BLaER1 (cell line): ENCODE measurements at regions not wholly inside any gene's neighbourhood (a gene's known extent, or its start where the extent isn't known, plus 50 kb on each side); places are given as distances from the start of the nearest gene placed in this dataset.

Experiments
- H3K27ac ChIP-seq: shearing (Covaris generic); formaldehyde crosslinking; 2 replicates; pipeline ENCODE4 v1.8.1; 2022
- H3K27me3 ChIP-seq: shearing (Covaris generic); formaldehyde crosslinking; 2 replicates; pipeline ENCODE4 v1.8.1; 2022
- H3K36me3 ChIP-seq: shearing (Covaris generic); formaldehyde crosslinking; 2 replicates; pipeline ENCODE4 v1.8.1; 2022
- H3K4me1 ChIP-seq: shearing (Covaris generic); formaldehyde crosslinking; 2 replicates; pipeline ENCODE4 v1.8.1; 2022
- H3K4me2 ChIP-seq: shearing (Covaris generic); formaldehyde crosslinking; 2 replicates; pipeline ENCODE4 v1.8.1; 2022
- H3K4me3 ChIP-seq: shearing (Covaris generic); formaldehyde crosslinking; 2 replicates; pipeline ENCODE4 v1.8.1; 2022
- H3K9ac ChIP-seq: shearing (Covaris generic); formaldehyde crosslinking; 2 replicates; pipeline ENCODE4 v1.8.1; 2022
- H3K9me3 ChIP-seq: shearing (Covaris generic); formaldehyde crosslinking; 2 replicates; pipeline ENCODE4 v1.8.1; 2022
- H4K20me1 ChIP-seq: shearing (Covaris generic); formaldehyde crosslinking; 2 replicates; pipeline ENCODE4 v1.8.1; 2022
- Cebpa-rat ChIP-seq: shearing (Covaris generic); IDR thresholded peaks from 2 replicates; pipeline ENCODE4 v1.8.1; 2022

DNA sequence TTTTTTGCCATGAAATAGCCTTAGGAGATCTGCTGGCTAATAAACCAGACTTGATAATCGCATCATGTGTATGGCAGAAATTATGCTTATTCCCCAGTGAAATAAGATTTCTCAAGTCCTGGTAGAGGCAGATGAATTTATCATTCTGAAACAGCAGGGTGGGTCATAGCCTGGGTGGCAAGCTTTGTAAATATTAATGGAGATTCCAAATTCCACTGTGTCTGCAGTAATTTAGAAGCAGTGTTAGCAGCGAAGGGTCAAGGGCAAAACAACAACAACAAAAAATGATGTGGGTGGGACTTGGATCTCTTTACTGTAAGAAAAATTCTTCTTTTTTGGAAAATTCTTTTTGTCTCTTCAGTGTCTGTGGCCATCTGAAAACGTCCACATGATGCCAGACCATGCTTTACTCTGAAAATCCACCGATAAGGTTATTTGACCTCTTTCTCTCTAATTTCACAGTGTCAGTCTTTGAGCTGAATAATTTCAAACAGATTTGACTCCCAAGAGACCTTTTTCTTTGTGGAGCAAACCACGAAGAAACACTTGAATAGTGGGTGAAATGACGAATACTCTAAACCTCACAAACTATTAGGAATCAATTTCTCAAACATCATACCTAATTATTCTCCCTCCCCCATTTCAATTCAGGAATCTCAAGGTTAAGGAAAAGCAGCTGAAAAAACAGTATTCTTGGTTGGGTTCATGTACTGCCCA is 106.0 kb upstream of the RPS23 start:
- H3K27me3 ChIP-seq: no peaks in the 10 kb centered on the region
- no peaks in the 10 kb centered on the region for H3K4me1 ChIP-seq
- H3K9ac ChIP-seq: no peak overlapping the region
- H3K4me2 ChIP-seq: no peak overlapping the region
- no peaks in the 10 kb centered on the region for H3K36me3 ChIP-seq
- H4K20me1 ChIP-seq: no peaks in the 10 kb centered on the region
- H3K9me3 ChIP-seq: peaks cover 8% of the 10 kb centered on the region
- no peak for TF ChIP-seq Cebpa-rat
- H3K27ac ChIP-seq: no peak overlapping the region
- no peak overlapping the region for H3K4me3 ChIP-seq

GRCh38 chr5:82381591-82381990 is 103.4 kb upstream of the RPS23 start:
- Histone ChIP-seq H3K4me3 (no peak overlapping the region), H3K27me3 (no peaks in the 10 kb centered on the region), H3K9ac (no peak overlapping the region), H3K36me3 (no peaks in the 10 kb centered on the region), H3K4me2 (no peak overlapping the region), H3K27ac (no peak overlapping the region), H3K9me3 (peaks cover 8% of the 10 kb centered on the region), H3K4me1 (no peaks in the 10 kb centered on the region), H4K20me1 (no peaks in the 10 kb centered on the region)
- no peak for TF ChIP-seq Cebpa-rat

- Histone ChIP-seq H3K4me3 (no peak overlapping the region), H3K4me1 (no peaks in the 10 kb centered on the region), H4K20me1 (no peaks in the 10 kb centered on the region), H3K36me3 (no peaks in the 10 kb centered on the region), H3K9me3 (peaks cover 8% of the 10 kb centered on the region), H3K27ac (no peak overlapping the region), H3K4me2 (no peak overlapping the region), H3K27me3 (no peaks in the 10 kb centered on the region), H3K9ac (no peak overlapping the region)
- TF ChIP-seq Cebpa-rat: no peak
Measured at GRCh38 chr5:82376307-82376706, 98.2 kb upstream of the RPS23 start.

GRCh38 chr5:82375488-82376244 is 97.5 kb upstream of the RPS23 start:
- Histone ChIP-seq H3K4me3 (no peak overlapping the region), H4K20me1 (no peaks in the 10 kb centered on the region), H3K4me2 (no peak overlapping the region), H3K27ac (no peak overlapping the region), H3K4me1 (no peaks in the 10 kb centered on the region), H3K9me3 (peaks cover 8% of the 10 kb centered on the region), H3K36me3 (no peaks in the 10 kb centered on the region), H3K27me3 (no peaks in the 10 kb centered on the region), H3K9ac (no peak overlapping the region)
- no peak for TF ChIP-seq Cebpa-rat

- Histone ChIP-seq H3K9ac (no peak overlapping the region), H3K4me3 (no peak overlapping the region), H3K4me2 (no peak overlapping the region), H3K4me1 (no peaks in the 10 kb centered on the region), H3K9me3 (peaks cover 4% of the 10 kb centered on the region), H4K20me1 (no peaks in the 10 kb centered on the region), H3K27me3 (no peaks in the 10 kb centered on the region), H3K27ac (no peak overlapping the region), H3K36me3 (no peaks in the 10 kb centered on the region)
- no peak for TF ChIP-seq Cebpa-rat
Measured at GRCh38 chr5:82374637-82375036, 96.5 kb upstream of the RPS23 start.

GRCh38 chr5:82367930-82368329 is 89.8 kb upstream of the RPS23 start:
- no peaks in the 10 kb centered on the region for H3K36me3 ChIP-seq
- H4K20me1 ChIP-seq: no peaks in the 10 kb centered on the region
- H3K4me1 ChIP-seq: no peaks in the 10 kb centered on the region
- H3K9ac ChIP-seq: no peak overlapping the region
- no peaks in the 10 kb centered on the region for H3K9me3 ChIP-seq
- H3K4me3 ChIP-seq: no peak overlapping the region
- H3K27ac ChIP-seq: no peak overlapping the region
- H3K4me2 ChIP-seq: no peak overlapping the region
- H3K27me3 ChIP-seq: no peaks in the 10 kb centered on the region
- TF ChIP-seq Cebpa-rat: no peak

DNA sequence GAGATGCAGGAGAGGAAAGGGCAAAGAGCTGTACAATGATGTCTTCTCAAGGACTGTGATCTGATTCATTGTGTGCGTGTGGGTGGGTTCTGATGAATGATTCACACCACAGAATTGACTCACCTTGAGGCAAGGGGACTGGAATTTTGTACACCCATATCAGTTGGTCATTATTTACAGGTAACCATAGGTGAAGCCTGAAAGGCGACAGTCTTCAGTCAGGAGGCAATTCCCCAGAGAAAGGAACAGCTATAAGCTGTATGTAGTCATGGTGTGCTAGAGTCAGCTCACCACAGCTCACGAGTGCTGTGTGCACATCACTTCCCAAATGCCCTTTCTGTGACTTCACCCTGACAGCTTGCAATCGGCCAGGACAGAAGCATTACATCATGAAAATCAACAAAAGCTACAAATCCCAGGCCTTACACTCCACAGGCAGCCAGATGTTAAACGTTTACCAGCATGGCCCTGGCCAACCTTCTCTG is 87.6 kb upstream of the RPS23 start:
- H3K27ac ChIP-seq: no peak overlapping the region
- H3K9ac ChIP-seq: no peak overlapping the region
- no peaks in the 10 kb centered on the region for H4K20me1 ChIP-seq

GRCh38 chr5:82365026-82365425 is 86.9 kb upstream of the RPS23 start:
- no peak for TF ChIP-seq Cebpa-rat
- Histone ChIP-seq H3K4me2 (no peak overlapping the region), H3K36me3 (no peaks in the 10 kb centered on the region), H4K20me1 (no peaks in the 10 kb centered on the region), H3K4me3 (no peak overlapping the region), H3K9me3 (no peaks in the 10 kb centered on the region), H3K27me3 (0 out of 2 replicates have a peak, but pooled peaks cover 3% of the 10 kb centered on the region), H3K4me1 (peaks cover 7% of the 10 kb centered on the region; the same call in 1 of the 2 replicates), H3K9ac (no peak overlapping the region), H3K27ac (no peak overlapping the region)

More for the DNA sequence above, 87.6 kb upstream of the RPS23 start:
- TF ChIP-seq Cebpa-rat: no peak
- H3K4me3 ChIP-seq: no peak overlapping the region
- no peaks in the 10 kb centered on the region for H3K27me3 ChIP-seq
- no peaks in the 10 kb centered on the region for H3K9me3 ChIP-seq
- no peaks in the 10 kb centered on the region for H3K36me3 ChIP-seq
- peaks cover 4% of the 10 kb centered on the region; the same call in 1 of the 2 replicates for H3K4me1 ChIP-seq
- H3K4me2 ChIP-seq: no peak overlapping the region

DNA sequence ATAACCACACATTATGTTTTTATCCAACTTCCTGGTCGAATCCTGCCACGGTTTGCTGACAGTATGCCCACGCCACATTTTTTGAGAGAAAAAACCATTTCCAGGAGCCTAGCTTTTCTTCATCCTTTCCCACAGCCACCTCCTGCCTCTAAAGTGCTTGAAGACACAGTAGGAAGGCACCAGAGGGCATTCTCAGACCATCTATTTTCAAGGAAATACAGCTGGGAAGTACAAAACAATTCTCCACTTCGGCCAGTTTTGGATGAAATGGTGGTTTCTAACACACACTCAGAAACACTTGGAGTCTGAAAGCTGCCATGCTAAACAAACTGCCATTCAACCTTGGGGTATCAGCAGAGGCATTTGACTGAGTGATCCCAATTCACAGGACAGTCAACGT is 86.3 kb upstream of the RPS23 start:
- Histone ChIP-seq H3K27ac (no peak overlapping the region), H3K4me1 (peaks cover 7% of the 10 kb centered on the region; the same call in 1 of the 2 replicates), H3K27me3 (0 out of 2 replicates have a peak, but pooled peaks cover 6% of the 10 kb centered on the region), H3K9ac (no peak overlapping the region), H3K36me3 (no peaks in the 10 kb centered on the region), H3K9me3 (no peaks in the 10 kb centered on the region), H4K20me1 (no peaks in the 10 kb centered on the region), H3K4me2 (no peak overlapping the region), H3K4me3 (no peak overlapping the region)
- no peak for TF ChIP-seq Cebpa-rat

DNA sequence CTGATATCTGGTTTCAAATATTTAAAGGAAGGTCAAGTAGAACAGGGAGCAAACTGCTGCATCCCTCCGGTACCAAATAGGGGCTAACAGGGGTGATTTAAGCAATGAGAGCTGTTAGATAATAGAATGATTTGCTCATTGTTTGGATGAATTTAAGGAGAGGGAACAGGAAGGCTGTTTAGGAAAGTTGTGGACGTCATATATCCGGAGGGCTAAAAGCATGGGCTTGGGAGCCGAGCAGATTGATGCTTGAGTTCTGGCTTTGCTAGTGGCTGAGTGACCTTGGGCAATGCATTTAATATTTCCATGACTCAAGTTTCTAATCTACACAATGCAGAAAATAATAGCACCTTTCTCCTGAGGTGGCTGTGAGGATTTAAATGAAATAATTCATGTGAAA is 85.4 kb upstream of the RPS23 start:
- Histone ChIP-seq H3K36me3 (no peaks in the 10 kb centered on the region), H3K4me3 (no peak overlapping the region), H3K9me3 (no peaks in the 10 kb centered on the region), H3K27ac (no peak overlapping the region), H3K27me3 (0 out of 2 replicates have a peak, but pooled peaks cover 6% of the 10 kb centered on the region), H3K9ac (no peak overlapping the region), H3K4me1 (peaks cover 7% of the 10 kb centered on the region; the same call in 1 of the 2 replicates), H4K20me1 (no peaks in the 10 kb centered on the region), H3K4me2 (no peak overlapping the region)
- no peak for TF ChIP-seq Cebpa-rat
